Upper lobe of left lung (tissue), 6 donors: ENCODE measurements at regions not wholly inside any gene's neighbourhood (a gene's known extent, or its start where the extent isn't known, plus 50 kb on each side); places are given as distances from the start of the nearest gene placed in this dataset.
A peak's percentile ranks its signal among the peaks of the same experiment; 100 is the strongest.

Experiments
- ATAC-seq, 2 donors: fragments of 200-7000 bp; cut with Tn5 transposase; one replicate each; pipeline ENCODE4 v1.9.1; 2022; ENCODE audit warnings: mild to moderate bottlenecking in 2 of 2, moderate library complexity in 2 of 2; ENCODE audit not compliant: low FRiP score in 2 of 2
- DNase-seq, 2 donors: peaks; one replicate each; pipeline ENCODE4 v3.0.0-alpha.2; 2019 to 2020
- H3K27ac ChIP-seq, 4 donors: fragments of 200-600 bp; sonication (generic); one replicate each; pipeline ENCODE4 v1.5.1; 2016 to 2019
- H3K27me3 ChIP-seq, 4 donors: fragments of 200-600 bp; sonication (generic); one replicate each; pipeline ENCODE4 v1.5.1; 2017 to 2019
- H3K36me3 ChIP-seq, 4 donors: fragments of 200-600 bp; sonication (generic); one replicate each; pipeline ENCODE4 v1.5.1; 2016 to 2019
- H3K4me1 ChIP-seq, 4 donors: fragments of 200-600 bp; sonication (generic); one replicate each; pipeline ENCODE4 v1.5.1; 2018 to 2019
- H3K4me3 ChIP-seq, 4 donors: fragments of 200-600 bp; sonication (generic); one replicate each; pipeline ENCODE4 v1.5.1; 2017 to 2019; ENCODE audit warnings: mild to moderate bottlenecking in 2 of 4, moderate library complexity in 1 of 4
- H3K9me3 ChIP-seq, 4 donors: fragments of 200-600 bp; sonication (generic); one replicate each; pipeline ENCODE4 v1.5.1; 2018 to 2019
- EP300 ChIP-seq, 4 donors: sonication (generic); formaldehyde crosslinking; IDR thresholded peaks; one replicate each; pipeline ENCODE4 v1.5.1; 2017; ENCODE audit warnings: antibody characterized with exemption in 4 of 4, control low read depth in 2 of 4
- POLR2A ChIP-seq, 4 donors: fragments of 450-650 bp; IDR thresholded peaks; one replicate each; pipeline ENCODE4 v1.5.1; 2016 to 2017; ENCODE audit warnings: antibody characterized with exemption in 4 of 4, mild to moderate bottlenecking in 2 of 4
- POLR2AphosphoS5 ChIP-seq, 2 donors: sonication (generic); formaldehyde crosslinking; IDR thresholded peaks; one replicate each; pipeline ENCODE4 v1.5.1; 2017; ENCODE audit warnings: antibody characterized with exemption in 2 of 2
- WGBS, 2 donors: methylation state at CpG; one replicate each; pipeline ENCODE4 v1.1.5; 2017 to 2018; 5-methylcytosine and 5-hydroxymethylcytosine counted together
- TF ChIP-seq, protein P1 (sequence below), 6 experiments: fragments of 450-650 bp in 4 of 6; fragments of 200-600 bp in 2 of 6; sonication (generic) in 2 of 6; IDR thresholded peaks; one replicate each; pipeline ENCODE4 v1.5.1; 2016 to 2019; ENCODE audit warnings: antibody characterized with exemption in 6 of 6
- donor health status: DM: no; HTN: no; CAD: no; lungs with moderate emphysema.
- donor health status: DM: no; HTN: yes; CAD: no; lungs with severe emphysema.

DNA sequence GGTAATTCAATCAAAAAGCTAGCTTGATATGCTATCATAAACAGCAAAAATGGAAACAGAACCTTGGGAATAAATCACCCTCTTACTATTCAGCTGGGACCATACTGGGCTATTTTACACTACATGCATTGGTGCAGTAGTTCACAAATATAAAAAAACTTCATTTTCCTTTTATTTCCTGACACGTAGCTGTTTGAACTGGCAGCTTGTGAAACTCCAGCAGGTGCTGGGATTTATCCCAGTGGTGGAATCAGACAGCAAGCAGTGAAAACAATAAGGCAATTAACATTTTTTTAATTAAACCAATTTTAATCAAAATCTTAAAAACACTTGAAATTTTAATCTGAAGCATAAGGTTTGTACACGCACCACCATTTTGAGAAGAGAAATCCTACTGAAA lies 240.4 kb upstream of the IRX5 start:
- Histone ChIP-seq H3K27ac (no peak overlapping the region), H3K27me3 (no peaks in the 10 kb centered on the region), H3K4me3 (no peak overlapping the region), H3K36me3 (no peaks in the 10 kb centered on the region), H3K9me3 (no peaks in the 10 kb centered on the region), H3K4me1 (no peaks in the 10 kb centered on the region)
- DNase-seq (no peak), ATAC-seq (no peak)
- TF ChIP-seq POLR2AphosphoS5 (IDR thresholded peaks at IDR 0.05) (no peak), POLR2A (IDR thresholded peaks at IDR 0.05) (no peak), EP300 (IDR thresholded peaks at IDR 0.05) (no peak)
- TF ChIP-seq, protein P1, sequence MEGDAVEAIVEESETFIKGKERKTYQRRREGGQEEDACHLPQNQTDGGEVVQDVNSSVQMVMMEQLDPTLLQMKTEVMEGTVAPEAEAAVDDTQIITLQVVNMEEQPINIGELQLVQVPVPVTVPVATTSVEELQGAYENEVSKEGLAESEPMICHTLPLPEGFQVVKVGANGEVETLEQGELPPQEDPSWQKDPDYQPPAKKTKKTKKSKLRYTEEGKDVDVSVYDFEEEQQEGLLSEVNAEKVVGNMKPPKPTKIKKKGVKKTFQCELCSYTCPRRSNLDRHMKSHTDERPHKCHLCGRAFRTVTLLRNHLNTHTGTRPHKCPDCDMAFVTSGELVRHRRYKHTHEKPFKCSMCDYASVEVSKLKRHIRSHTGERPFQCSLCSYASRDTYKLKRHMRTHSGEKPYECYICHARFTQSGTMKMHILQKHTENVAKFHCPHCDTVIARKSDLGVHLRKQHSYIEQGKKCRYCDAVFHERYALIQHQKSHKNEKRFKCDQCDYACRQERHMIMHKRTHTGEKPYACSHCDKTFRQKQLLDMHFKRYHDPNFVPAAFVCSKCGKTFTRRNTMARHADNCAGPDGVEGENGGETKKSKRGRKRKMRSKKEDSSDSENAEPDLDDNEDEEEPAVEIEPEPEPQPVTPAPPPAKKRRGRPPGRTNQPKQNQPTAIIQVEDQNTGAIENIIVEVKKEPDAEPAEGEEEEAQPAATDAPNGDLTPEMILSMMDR (IDR thresholded peaks at IDR 0.05): no peak
- 77 to 98% methylated on average over 2 of the region's 2 CpGs for WGBS, 2 donors

DNA sequence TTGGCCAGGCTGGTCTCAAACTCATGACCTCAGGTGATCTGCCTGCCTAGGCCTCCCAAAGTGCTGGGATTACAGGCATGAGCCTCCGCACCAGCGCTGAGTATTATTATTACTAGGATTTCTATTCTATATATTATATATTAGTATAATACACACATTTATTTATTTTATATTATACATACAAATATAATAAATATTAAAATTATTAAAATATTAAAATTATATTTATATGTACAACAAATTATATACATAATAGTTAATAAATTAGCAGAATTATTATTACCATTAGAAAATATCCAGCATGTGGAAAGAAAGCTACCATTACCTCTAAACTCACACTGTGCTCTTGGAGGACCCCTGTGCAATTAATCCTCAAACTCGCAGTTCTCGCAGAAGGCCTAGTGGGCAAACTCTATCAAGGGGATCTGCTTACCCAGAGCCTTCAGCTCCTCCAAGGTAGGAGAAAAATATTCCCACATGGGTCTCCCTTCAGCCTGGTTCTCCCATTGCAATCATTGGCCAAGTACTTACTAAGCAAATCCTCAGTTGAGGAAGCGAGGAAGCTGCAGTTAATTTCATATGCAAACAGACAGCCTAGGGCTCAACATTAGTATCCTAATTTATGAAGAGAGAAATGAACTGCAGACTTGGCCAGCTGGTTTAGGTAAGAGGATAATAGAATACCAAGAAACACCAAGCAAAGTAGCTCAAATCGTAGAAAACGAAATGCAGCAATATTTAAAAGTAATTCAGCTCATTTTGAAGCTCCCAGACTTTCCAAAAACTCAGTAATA lies 241.4 kb upstream of the IRX5 start:
- Histone ChIP-seq H3K4me3 (no peak overlapping the region), H3K27me3 (no peaks in the 10 kb centered on the region), H3K36me3 (no peaks in the 10 kb centered on the region), H3K4me1 (no peaks in the 10 kb centered on the region), H3K27ac (no peak overlapping the region), H3K9me3 (no peaks in the 10 kb centered on the region)
- DNase-seq (no peak), ATAC-seq (no peak)
- WGBS, 2 donors: 89 to 95% methylated on average over 7 of the region's 7 CpGs
- TF ChIP-seq POLR2A (IDR thresholded peaks at IDR 0.05) (no peak), EP300 (IDR thresholded peaks at IDR 0.05) (no peak), POLR2AphosphoS5 (IDR thresholded peaks at IDR 0.05) (no peak)
- TF ChIP-seq, protein P1 (IDR thresholded peaks at IDR 0.05): no peak

DNA sequence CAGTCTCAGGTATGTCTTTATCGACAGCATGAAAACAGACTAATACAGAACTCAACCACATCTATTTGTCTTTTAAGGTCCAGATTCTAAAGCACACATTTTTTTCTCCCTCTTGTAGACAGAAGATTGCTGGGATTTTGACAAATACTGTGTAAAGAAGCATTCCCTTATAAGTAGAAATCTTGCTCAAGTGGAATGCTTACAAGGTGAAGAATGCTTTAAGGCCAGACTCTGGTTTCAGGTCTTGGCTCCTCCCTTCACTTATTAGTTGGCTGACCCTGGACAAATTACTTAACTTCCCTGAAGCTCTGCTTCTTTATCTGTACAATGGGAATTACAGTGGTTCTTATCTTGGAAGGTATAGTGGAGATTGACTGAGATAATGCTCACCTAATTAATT lies 242.3 kb upstream of the IRX5 start:
- no peak overlapping the region for H3K27ac ChIP-seq
- DNase-seq (no peak), ATAC-seq (no peak)
- TF ChIP-seq POLR2A (IDR thresholded peaks at IDR 0.05) (no peak), EP300 (IDR thresholded peaks at IDR 0.05) (no peak), POLR2AphosphoS5 (IDR thresholded peaks at IDR 0.05) (no peak)
- TF ChIP-seq, protein P1 (IDR thresholded peaks at IDR 0.05): no peak
- H3K9me3 ChIP-seq: no peaks in the 10 kb centered on the region
- H3K27me3 ChIP-seq: no peaks in the 10 kb centered on the region
- H3K36me3 ChIP-seq: no peaks in the 10 kb centered on the region
- H3K4me3 ChIP-seq: no peak overlapping the region
- 64 to 65% methylated on average over 1 of the region's 1 CpG for WGBS, 2 donors
- H3K4me1 ChIP-seq: no peaks in the 10 kb centered on the region

DNA sequence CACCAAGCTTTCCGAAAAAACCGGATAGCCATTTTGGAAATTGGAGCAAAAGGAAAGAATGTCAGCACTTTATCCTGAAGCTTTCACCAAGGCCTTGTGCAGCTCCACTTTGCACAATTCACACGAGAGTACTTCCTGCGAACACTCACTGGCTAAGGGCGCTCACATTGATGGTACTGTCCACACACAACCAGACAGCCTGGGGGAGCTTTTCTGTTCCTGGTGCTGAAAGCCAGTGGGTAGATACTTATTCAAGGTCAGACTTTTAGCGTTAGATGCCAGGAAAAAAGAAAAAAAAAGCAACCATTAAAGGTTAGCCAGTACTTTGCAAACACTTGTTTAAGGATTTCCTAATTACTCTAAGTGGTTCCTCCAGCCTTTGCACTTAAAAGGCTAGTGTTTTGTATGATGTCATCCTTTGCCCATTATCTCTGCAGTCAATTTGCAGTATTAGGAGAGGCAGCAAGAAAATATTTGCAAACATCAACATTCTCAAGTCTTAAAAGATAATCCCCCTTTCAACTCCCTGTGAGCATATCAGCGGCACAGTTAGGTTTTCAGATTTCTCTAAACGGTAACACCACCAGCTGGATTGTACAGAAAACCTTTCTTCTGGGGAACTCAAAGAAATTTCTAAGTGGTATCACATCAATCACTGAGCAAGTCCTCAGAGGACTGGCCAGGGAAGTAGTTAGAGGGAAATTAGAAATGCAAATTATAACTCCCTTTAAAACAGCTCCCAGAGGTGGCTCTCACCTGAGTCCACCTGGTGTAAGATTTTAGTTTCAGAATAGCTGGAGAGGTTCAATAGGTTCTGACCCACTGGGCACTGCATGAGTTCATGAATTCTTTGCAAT lies 243.4 kb upstream of the IRX5 start:
- Histone ChIP-seq H3K4me1 (no peaks in the 10 kb centered on the region), H3K27me3 (no peaks in the 10 kb centered on the region), H3K27ac (peak overlapping the region in 1 of 4 donors; percentile 32), H3K9me3 (no peaks in the 10 kb centered on the region), H3K4me3 (no peak overlapping the region), H3K36me3 (no peaks in the 10 kb centered on the region)
- TF ChIP-seq, protein P1 (IDR thresholded peaks at IDR 0.05): no peak
- no peak for TF ChIP-seq EP300 (IDR thresholded peaks at IDR 0.05)
- no peak for TF ChIP-seq POLR2AphosphoS5 (IDR thresholded peaks at IDR 0.05)
- TF ChIP-seq POLR2A (IDR thresholded peaks at IDR 0.05): no peak
- ATAC-seq (peak; percentile 23 to 75), DNase-seq (peak in 1 of 2 donors; percentile 63)
- 59 to 69% methylated on average over 8 of the region's 8 CpGs for WGBS, 2 donors
